GM13976 (cell line): ENCODE measurements at regions not wholly inside any gene's neighbourhood (a gene's known extent, or its start where the extent isn't known, plus 50 kb on each side); places are given as distances from the start of the nearest gene placed in this dataset.

ENCODE experiments used
- DNase-seq: peaks from one replicate; pipeline ENCODE4 v3.0.0; 2012; ENCODE audit warnings: low spot score
- CTCF ChIP-seq: IDR thresholded peaks from 2 replicates; pipeline ENCODE4 v1.5.1; 2012; ENCODE audit warnings: borderline replicate concordance, mild to moderate bottlenecking; ENCODE audit not compliant: insufficient read depth; ENCODE audit errors: extremely low read depth, missing control alignments, control extremely low read depth
- in situ Hi-C: fragments of 300-500 bp; cut with MboI; formaldehyde crosslinking; loops from one replicate; pipeline ENCODE4 v1.12.0; 2022; ENCODE audit warnings: low sequenced_read_pairs, mixed read lengths, inconsistent platforms; ENCODE audit not compliant: unreplicated experiment

GRCh38 chr10:107631876-107632275 lies 467.4 kb upstream of the SORCS1 start:
- no peak for DNase-seq
- in situ Hi-C loops, result no loop called here
- no peak for TF ChIP-seq CTCF

DNA sequence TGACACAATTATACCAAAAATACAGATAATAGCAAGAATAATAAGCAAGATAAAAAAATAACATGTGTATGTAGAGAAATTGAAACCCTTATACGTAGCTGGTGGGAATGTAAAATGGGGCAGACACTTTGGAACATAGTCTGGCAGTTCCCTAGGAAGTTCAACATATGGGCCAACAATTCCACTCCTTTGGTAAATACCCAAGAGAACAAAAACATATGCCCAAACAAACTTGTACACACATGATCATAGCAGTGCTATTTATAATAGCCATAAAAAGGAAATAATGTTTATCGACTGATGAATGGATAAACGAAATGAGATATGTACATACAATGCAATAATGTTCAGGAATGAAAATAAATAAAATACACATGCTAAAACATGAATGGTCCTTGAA lies 462.4 kb upstream of the SORCS1 start:
- DNase-seq, result no peak
- in situ Hi-C loops, result no loop called here
- TF ChIP-seq CTCF, result no peak

DNA sequence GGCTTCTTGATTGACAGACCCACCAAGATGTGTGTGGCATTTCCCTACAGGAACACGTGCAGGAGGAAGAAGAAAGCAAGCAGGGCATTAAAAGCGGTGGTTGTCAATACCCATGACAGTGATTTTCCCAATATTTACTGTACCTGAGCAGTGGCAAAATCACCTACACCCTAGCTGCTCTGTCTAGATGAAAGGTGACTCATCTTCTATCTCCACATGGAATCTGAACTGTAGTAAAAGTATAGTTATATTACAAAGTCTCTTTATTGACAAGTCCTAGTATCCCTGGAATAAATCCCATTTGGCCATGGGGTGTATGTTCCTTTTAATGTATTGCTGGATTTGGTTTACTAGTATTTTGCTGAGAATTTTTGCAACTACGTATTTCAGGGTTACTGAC lies 458.8 kb upstream of the SORCS1 start:
- no peak for TF ChIP-seq CTCF
- in situ Hi-C loops, result no loop called here
- DNase-seq, result no peak

DNA sequence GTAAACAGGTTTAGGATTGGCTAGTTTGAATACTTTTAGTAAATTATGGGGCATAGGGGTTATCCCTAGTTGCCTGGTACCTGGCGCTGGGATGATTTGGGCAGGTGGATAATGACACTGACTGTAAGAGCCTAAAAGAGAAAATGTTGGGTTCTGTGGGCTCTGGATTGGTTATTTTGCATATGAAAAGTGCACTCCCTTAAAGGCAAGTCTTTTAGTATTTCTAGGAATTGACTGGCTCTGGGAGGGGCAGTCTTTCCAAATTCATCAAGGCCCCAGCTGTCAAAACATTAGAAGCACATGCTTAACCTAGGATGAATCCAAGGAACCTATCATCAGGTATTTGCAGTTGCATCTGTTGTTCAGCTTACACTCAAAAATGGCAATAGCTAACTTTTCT lies 454.6 kb upstream of the SORCS1 start:
- DNase-seq, result no peak
- in situ Hi-C loops, result no loop called here
- no peak for TF ChIP-seq CTCF

- no peak for DNase-seq
- no peak for TF ChIP-seq CTCF
- in situ Hi-C loops, result no loop called here
Observed at GRCh38 chr10:107618504-107618994, 454.0 kb upstream of the SORCS1 start.

- in situ Hi-C loops, result no loop called here
- DNase-seq, result no peak
- TF ChIP-seq CTCF, result no peak
Observed at GRCh38 chr10:107616463-107617410, 452.2 kb upstream of the SORCS1 start.
